ENCODE measurements at regions not wholly inside any gene's neighbourhood (a gene's known extent, or its start where the extent isn't known, plus 50 kb on each side); places are given as distances from the start of the nearest gene placed in this dataset.

- intact Hi-C loops (cut with DNase I): no loop called here
- ATAC-seq (no peak), DNase-seq (no peak)
- Histone ChIP-seq H3K9me3 (peaks cover 0 to 2% of the 10 kb centered on the region in 2 donors), H3K27ac (no peak overlapping the region), H3K27me3 (no peaks in the 10 kb centered on the region), H3K4me3 (no peak overlapping the region), H3K36me3 (no peaks in the 10 kb centered on the region), H3K4me1 (no peaks in the 10 kb centered on the region)
- TF ChIP-seq CTCF (IDR thresholded peaks at IDR 0.05): no peak
Observed at GRCh38 chr4:66628146-66628545, 917.2 kb downstream of the CENPC start.

DNA sequence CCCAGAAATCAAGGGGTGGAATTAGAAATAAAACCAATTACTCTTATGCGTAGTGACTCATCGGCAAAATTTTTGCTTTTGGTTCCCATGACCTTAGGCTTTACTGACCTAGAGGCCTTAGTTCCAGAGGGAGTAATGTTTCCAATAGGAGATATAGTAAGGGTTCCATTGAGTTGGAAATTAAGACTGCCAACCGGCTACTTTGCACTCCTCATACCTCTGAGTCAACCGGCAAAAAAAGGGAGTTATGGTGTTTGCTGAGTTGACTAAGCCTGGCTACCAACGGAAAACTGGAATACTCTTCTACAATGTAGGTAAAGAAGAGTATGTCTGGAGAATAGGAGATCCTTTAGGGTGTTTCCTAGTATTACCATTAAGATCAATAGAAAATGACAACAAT, 919.8 kb downstream of the CENPC start:
- Histone ChIP-seq H3K36me3 (no peaks in the 10 kb centered on the region), H3K9me3 (peaks cover 0 to 2% of the 10 kb centered on the region in 2 donors), H3K4me3 (no peak overlapping the region), H3K27ac (no peak overlapping the region), H3K27me3 (no peaks in the 10 kb centered on the region), H3K4me1 (no peaks in the 10 kb centered on the region)
- ATAC-seq (no peak), DNase-seq (no peak)
- intact Hi-C loops (cut with DNase I): no loop called here
- TF ChIP-seq CTCF (IDR thresholded peaks at IDR 0.05): no peak

GRCh38 chr4:66613591-66613990, 931.7 kb downstream of the CENPC start:
- H3K4me3 ChIP-seq: no peak overlapping the region
- intact Hi-C loops (cut with DNase I): no loop called here
- no peak for ATAC-seq
- no peak for DNase-seq
- H3K4me1 ChIP-seq: no peaks in the 10 kb centered on the region
- H3K36me3 ChIP-seq: no peaks in the 10 kb centered on the region
- H3K27ac ChIP-seq: no peak overlapping the region
- TF ChIP-seq CTCF (IDR thresholded peaks at IDR 0.05): no peak
- H3K9me3 ChIP-seq: peaks cover 0 to 34% of the 10 kb centered on the region in 2 donors
- H3K27me3 ChIP-seq: no peaks in the 10 kb centered on the region

DNA sequence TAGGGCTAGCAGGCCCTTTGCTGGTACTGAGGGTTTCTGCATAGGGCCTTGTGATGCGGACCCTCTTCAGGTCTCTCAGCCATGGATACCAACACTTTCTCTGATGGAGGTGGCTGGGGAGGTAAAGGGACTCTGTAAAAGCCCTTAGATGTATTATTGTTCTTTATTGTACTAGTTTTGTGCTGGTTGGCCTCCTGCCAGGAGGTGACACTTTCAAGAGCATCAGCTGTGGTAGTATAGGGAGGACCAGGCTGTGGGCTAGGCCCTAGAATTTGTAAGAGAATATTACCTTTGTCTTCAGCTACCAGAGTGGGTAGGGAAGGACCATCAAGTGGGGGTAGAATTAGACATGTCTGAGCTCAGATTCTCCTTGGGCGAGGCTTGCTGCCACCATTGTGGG, 936.3 kb downstream of the CENPC start:
- no peak for TF ChIP-seq CTCF (IDR thresholded peaks at IDR 0.05)
- Histone ChIP-seq H3K27ac (no peak overlapping the region), H3K36me3 (no peaks in the 10 kb centered on the region), H3K27me3 (no peaks in the 10 kb centered on the region), H3K9me3 (peaks cover 0 to 11% of the 10 kb centered on the region in 2 donors), H3K4me1 (no peaks in the 10 kb centered on the region), H3K4me3 (no peak overlapping the region)
- ATAC-seq: no peak
- no peak for DNase-seq
- intact Hi-C loops (cut with DNase I): no loop called here

DNA sequence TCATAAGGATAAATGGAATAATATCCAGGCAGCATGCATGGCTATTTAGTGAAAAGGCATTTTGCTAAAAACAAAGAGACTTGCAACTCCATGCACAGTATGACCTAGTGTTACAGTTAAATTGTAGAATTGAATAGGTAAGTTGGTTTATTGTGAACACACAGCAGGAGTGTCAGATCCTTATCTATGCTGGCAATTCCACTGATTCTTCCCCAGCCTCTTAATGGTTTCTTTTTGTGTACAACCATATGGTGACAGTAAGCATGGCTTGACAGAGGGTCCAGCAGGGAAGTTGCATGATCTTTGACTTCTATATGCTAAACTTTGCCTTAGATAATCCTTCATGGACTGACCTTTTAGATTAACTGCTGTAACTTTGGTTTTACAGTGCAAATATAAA, 936.6 kb upstream of the EPHA5 start:
- Histone ChIP-seq H3K4me3 (no peak overlapping the region), H3K4me1 (no peaks in the 10 kb centered on the region), H3K27ac (no peak overlapping the region), H3K27me3 (no peaks in the 10 kb centered on the region), H3K36me3 (no peaks in the 10 kb centered on the region), H3K9me3 (no peaks in the 10 kb centered on the region)
- no peak for DNase-seq
- TF ChIP-seq CTCF (IDR thresholded peaks at IDR 0.05): no peak
- ATAC-seq: no peak
- intact Hi-C loops (cut with DNase I): no loop called here
